Gastrocnemius medialis (tissue), 4 donors: ENCODE measurements at regions not wholly inside any gene's neighbourhood (a gene's known extent, or its start where the extent isn't known, plus 50 kb on each side); places are given as distances from the start of the nearest gene placed in this dataset.

Source experiments
- POLR2A ChIP-seq, 2 donors: fragments of 450-650 bp; IDR thresholded peaks; one replicate each; pipeline ENCODE4 v1.6.1; 2017; ENCODE audit warnings: antibody characterized with exemption in 2 of 2, mild to moderate bottlenecking in 2 of 2, moderate library complexity in 2 of 2
- TF ChIP-seq, protein P1 (sequence below), 5 experiments: fragments of 450-650 bp in 3 of 5; fragments of 200-600 bp in 2 of 5; sonication (generic) in 2 of 5; IDR thresholded peaks in 4 of 5; conservative IDR thresholded peaks in 1 of 5; 1 replicate in 4 of 5; 2 replicates in 1 of 5; pipeline ENCODE4 v1.5.1; 2016 to 2019; ENCODE audit warnings: antibody characterized with exemption in 5 of 5, mild to moderate bottlenecking in 3 of 5, moderate library complexity in 3 of 5

DNA sequence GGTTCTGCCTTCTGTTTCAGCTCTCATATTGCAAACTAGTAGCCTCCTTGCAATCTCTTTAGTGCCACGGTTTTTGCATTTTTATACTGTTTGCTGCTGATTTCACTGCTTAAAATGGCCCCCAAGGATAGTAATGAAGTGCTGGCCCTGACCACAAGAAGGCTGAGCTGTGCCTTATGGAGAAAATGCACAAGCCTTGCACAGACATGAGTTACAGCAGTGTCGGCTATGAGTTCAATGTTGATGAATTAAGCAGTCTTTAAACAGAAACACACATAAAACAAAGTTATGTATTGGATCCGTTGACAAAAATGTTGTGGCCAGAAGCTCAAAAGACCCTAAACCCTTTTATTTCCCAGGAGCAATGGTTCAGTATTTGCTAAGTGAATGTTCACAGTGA, 210.6 kb upstream of the DYNLRB2 start:
- TF ChIP-seq, protein P1, sequence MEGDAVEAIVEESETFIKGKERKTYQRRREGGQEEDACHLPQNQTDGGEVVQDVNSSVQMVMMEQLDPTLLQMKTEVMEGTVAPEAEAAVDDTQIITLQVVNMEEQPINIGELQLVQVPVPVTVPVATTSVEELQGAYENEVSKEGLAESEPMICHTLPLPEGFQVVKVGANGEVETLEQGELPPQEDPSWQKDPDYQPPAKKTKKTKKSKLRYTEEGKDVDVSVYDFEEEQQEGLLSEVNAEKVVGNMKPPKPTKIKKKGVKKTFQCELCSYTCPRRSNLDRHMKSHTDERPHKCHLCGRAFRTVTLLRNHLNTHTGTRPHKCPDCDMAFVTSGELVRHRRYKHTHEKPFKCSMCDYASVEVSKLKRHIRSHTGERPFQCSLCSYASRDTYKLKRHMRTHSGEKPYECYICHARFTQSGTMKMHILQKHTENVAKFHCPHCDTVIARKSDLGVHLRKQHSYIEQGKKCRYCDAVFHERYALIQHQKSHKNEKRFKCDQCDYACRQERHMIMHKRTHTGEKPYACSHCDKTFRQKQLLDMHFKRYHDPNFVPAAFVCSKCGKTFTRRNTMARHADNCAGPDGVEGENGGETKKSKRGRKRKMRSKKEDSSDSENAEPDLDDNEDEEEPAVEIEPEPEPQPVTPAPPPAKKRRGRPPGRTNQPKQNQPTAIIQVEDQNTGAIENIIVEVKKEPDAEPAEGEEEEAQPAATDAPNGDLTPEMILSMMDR (IDR thresholded peaks at IDR 0.05 in 4 of 5, conservative IDR thresholded peaks at IDR 0.05 in 1 of 5), result no peak
- no peak for TF ChIP-seq POLR2A (IDR thresholded peaks at IDR 0.05)
